ENCODE measurements at regions not wholly inside any gene's neighbourhood (a gene's known extent, or its start where the extent isn't known, plus 50 kb on each side); places are given as distances from the start of the nearest gene placed in this dataset.

DNA sequence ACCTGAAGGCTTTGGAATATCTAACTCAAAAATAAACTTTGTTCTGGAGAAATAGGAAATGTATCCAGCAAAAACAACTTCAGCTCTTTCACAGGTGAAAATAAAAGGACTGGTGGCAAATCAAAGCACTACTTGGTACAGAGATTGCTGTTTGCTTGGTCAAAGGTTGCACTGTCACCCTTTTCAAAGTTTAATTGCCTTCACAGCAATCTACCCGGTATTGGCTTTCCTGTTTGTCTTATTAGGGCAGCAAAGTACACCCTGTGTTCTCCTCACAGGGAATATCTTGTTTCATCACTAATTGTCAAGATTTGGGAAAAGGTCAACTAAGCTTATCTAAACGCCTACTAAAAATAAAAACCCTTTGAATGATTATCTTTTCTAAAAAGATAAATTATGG, 214.1 kb upstream of the ADCY2 start:
- TF ChIP-seq POLR2A (IDR thresholded peaks at IDR 0.05), result no peak
- TF ChIP-seq, protein P1, sequence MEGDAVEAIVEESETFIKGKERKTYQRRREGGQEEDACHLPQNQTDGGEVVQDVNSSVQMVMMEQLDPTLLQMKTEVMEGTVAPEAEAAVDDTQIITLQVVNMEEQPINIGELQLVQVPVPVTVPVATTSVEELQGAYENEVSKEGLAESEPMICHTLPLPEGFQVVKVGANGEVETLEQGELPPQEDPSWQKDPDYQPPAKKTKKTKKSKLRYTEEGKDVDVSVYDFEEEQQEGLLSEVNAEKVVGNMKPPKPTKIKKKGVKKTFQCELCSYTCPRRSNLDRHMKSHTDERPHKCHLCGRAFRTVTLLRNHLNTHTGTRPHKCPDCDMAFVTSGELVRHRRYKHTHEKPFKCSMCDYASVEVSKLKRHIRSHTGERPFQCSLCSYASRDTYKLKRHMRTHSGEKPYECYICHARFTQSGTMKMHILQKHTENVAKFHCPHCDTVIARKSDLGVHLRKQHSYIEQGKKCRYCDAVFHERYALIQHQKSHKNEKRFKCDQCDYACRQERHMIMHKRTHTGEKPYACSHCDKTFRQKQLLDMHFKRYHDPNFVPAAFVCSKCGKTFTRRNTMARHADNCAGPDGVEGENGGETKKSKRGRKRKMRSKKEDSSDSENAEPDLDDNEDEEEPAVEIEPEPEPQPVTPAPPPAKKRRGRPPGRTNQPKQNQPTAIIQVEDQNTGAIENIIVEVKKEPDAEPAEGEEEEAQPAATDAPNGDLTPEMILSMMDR (IDR thresholded peaks at IDR 0.05), result no peak
